Stimulated activated naive B cell treated with anti-CD40 and anti-IgM and Interleukin-4, amounts not matched to agents 10 μg/mL and 1 μg/mL and 100 μg/mL, for 72 hours (primary cell): ENCODE measurements at regions not wholly inside any gene's neighbourhood (a gene's known extent, or its start where the extent isn't known, plus 50 kb on each side); places are given as distances from the start of the nearest gene placed in this dataset.
"Not testable (repeated sequence)": the region's sequence is repeated elsewhere in the genome, so short reads cannot be mapped to it uniquely, and the experiment has no call there.

Experiments
- ATAC-seq, 2 donors: fragments of 150-1000 bp; cut with Tn5 transposase; replicated peaks; 2 replicates each; pipeline ENCODE4 v1.10.0; 2021; ENCODE audit warnings: moderate library complexity in 1 of 2
- DNase-seq: peaks from one replicate; pipeline ENCODE4 v3.0.0; 2021
- H3K27ac Mint-ChIP-seq: one replicate; pipeline ENCODE4 v1.8.0; 2022; ENCODE audit warnings: mild to moderate bottlenecking, mixed read lengths
- H3K27me3 Mint-ChIP-seq, 2 donors: one replicate each; pipeline ENCODE4 v1.8.0; 2022; ENCODE audit warnings: mixed read lengths in 2 of 2
- H3K36me3 Mint-ChIP-seq, 2 donors: one replicate each; pipeline ENCODE4 v1.8.0; 2022; ENCODE audit warnings: mixed read lengths in 2 of 2, mild to moderate bottlenecking in 1 of 2
- H3K4me1 Mint-ChIP-seq, 2 donors: one replicate each; pipeline ENCODE4 v1.8.0; 2022; ENCODE audit warnings: mixed read lengths in 2 of 2, mild to moderate bottlenecking in 1 of 2
- H3K4me3 Mint-ChIP-seq, 2 donors: one replicate each; pipeline ENCODE4 v1.8.0; 2022; ENCODE audit warnings: mild to moderate bottlenecking in 2 of 2, mixed read lengths in 2 of 2, moderate library complexity in 1 of 2
- H3K9me3 Mint-ChIP-seq, 2 donors: one replicate each; pipeline ENCODE4 v1.8.0; 2022; ENCODE audit warnings: mixed read lengths in 2 of 2, mild to moderate bottlenecking in 1 of 2

DNA sequence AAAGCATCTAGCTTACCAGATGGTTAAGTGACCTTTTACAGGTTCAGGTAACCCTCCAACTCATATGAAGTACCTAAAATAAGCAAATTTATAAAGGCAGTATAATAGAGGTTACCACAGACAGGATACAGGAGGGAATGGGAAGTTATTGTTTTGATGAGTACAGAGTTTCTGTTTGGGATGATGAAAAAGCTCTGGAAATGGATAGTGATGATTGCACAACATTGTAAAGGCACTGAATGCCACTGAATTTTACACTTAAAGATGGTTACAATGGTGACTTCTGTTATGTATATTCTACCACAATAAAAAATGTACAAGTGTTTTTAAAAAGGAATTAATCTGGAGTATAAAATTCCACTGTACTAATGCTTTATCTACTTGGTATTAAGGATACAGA lies 75.0 kb upstream of the NIPBL start:
- Mint-ChIP-seq H3K36me3 (no peaks in the 10 kb centered on the region), H3K9me3 (no peaks in the 10 kb centered on the region), H3K27me3 (no peaks in the 10 kb centered on the region), H3K4me3 (no peak overlapping the region), H3K4me1 (peaks cover 0 to 4% of the 10 kb centered on the region in 2 donors), H3K27ac (no peak overlapping the region)
- ATAC-seq (no peak), DNase-seq (no peak)

DNA sequence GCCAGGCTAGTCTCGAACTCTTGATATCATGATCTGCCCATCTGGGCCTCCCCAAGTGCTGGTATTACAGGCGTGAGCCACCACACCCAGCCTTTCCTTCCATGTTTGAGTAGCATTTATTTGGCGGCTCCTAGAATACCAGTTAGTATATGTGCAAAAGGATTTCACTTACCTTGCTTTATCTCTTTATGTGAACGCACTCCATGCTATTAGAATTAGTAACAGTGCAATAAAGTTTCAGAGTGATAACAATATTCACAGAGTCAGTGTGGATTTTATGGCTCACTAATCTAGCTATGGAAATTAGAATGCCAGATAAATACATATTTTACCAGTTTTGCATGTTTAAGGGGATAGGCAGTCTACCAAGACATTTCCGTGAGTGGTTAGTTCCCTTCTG lies 74.4 kb upstream of the NIPBL start:
- H3K27ac Mint-ChIP-seq: no peak overlapping the region
- H3K4me1 Mint-ChIP-seq: peaks cover 0 to 4% of the 10 kb centered on the region in 2 donors
- H3K36me3 Mint-ChIP-seq: no peaks in the 10 kb centered on the region
- no peaks in the 10 kb centered on the region for H3K9me3 Mint-ChIP-seq
- no peak for DNase-seq
- H3K27me3 Mint-ChIP-seq: no peaks in the 10 kb centered on the region
- no peak overlapping the region for H3K4me3 Mint-ChIP-seq
- no peak for ATAC-seq

DNA sequence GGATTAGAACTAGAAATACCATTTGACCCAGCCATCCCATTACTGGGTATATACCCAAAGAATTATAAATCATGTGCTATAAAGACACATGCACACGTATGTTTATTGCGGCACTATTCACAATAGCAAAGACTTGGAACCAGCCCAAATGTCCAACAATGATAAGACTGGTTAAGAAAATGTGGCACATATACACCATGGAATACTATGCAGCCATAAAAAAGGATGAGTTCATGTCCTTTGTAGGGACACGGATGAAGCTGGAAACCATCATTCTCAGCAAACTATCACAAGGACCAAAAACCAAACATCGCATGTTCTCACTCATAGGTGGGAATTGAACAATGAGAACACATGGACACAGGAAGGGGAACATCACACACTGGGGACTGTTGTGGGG lies 63.3 kb upstream of the NIPBL start:
- not testable (repeated sequence) for H3K27me3 Mint-ChIP-seq, H3K27ac Mint-ChIP-seq, ATAC-seq, DNase-seq, H3K4me3 Mint-ChIP-seq, H3K9me3 Mint-ChIP-seq, H3K36me3 Mint-ChIP-seq, H3K4me1 Mint-ChIP-seq

DNA sequence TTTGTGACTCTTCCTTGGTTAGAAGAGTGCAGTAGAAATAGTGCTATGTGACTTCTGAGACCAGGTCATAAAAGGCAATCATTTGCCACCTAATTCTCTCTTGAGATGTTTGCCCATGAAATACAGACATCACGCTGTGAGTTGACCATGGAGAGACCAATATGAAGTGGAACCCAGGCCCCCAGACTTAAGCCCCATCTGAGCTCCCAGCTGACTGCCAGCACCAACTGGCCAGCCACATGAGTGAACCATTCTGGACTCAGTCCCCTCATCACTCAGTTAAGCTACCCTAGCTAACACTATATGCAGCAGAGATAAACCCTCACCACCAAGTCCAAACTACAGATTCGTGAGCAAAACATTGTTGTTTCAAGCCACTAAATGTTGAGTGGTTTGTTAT lies 60.7 kb upstream of the NIPBL start:
- DNase-seq (no peak), ATAC-seq (no peak)
- H3K36me3 Mint-ChIP-seq: no peaks in the 10 kb centered on the region
- no peak overlapping the region for H3K4me3 Mint-ChIP-seq
- H3K4me1 Mint-ChIP-seq: no peaks in the 10 kb centered on the region
- H3K27ac Mint-ChIP-seq: no peak overlapping the region
- peaks cover 3 to 6% of the 10 kb centered on the region in 2 donors for H3K27me3 Mint-ChIP-seq
- no peaks in the 10 kb centered on the region for H3K9me3 Mint-ChIP-seq

DNA sequence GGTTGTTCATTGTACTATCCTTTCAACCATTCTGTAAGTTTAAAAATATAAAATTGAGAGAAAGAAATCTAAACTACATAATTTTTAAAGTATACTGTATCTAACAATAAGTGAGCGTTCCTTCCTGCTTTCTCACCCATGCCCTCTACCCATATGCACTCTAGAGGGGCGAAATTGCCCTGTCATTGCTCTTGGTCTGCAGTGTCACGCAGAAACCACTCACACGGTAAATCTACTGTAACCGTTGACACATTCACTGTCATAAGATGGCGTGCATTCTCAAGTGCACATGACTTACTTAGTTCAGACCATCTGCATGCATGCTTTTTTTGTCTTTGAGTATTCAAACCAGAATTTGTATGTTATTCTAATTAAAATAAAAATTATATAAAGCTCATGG lies 55.7 kb upstream of the NIPBL start:
- H3K27me3 Mint-ChIP-seq: peaks cover 24 to 35% of the 10 kb centered on the region in 2 donors
- no peak for DNase-seq
- ATAC-seq: no peak
- no peaks in the 10 kb centered on the region for H3K36me3 Mint-ChIP-seq
- H3K27ac Mint-ChIP-seq: no peak overlapping the region
- no peaks in the 10 kb centered on the region for H3K4me1 Mint-ChIP-seq
- H3K9me3 Mint-ChIP-seq: peaks cover under 1 to 1% of the 10 kb centered on the region in 2 donors
- no peak overlapping the region for H3K4me3 Mint-ChIP-seq

DNA sequence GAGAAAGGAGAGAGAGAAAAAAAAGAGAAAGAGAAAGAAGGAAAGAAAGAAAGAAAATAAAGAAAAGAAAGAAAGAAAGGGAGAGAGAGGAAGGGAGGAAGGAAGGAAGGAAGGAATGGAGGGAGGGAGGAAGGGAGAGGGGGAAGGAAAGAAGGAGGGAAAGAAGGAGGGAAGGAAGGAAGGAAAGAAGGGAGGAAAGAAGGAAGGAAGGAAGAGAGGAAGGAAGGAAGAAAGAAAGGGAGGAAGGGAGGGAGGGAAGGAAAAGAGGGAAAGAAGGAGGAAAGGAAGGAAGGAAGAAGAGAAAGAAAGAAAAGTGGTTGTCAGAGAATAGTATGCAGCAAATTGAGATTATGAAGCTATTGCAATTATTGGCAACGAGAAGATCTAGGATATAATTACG lies 49.9 kb upstream of the NIPBL start:
- DNase-seq: no peak
- no peak for ATAC-seq
- Mint-ChIP-seq H3K36me3 (no peaks in the 10 kb centered on the region), H3K4me1 (no peaks in the 10 kb centered on the region), H3K4me3 (no peak overlapping the region), H3K9me3 (peaks cover 2 to 3% of the 10 kb centered on the region in 2 donors), H3K27ac (no peak overlapping the region), H3K27me3 (peaks cover 35 to 47% of the 10 kb centered on the region in 2 donors)
